Neuron (in vitro differentiated cells): ENCODE measurements at regions not wholly inside any gene's neighbourhood (a gene's known extent, or its start where the extent isn't known, plus 50 kb on each side); places are given as distances from the start of the nearest gene placed in this dataset.
"Not testable (repeated sequence)": the region's sequence is repeated elsewhere in the genome, so short reads cannot be mapped to it uniquely, and the experiment has no call there.

Experiments
- H2AFZ ChIP-seq: one replicate; pipeline ENCODE4 v1.6.1; 2013; ENCODE audit warnings: low read depth, mild to moderate bottlenecking, inconsistent platforms, low read length, moderate library complexity
- H3K27me3 ChIP-seq: one replicate; pipeline ENCODE4 v1.6.1; 2013; ENCODE audit warnings: low read length; ENCODE audit not compliant: insufficient read depth
- H3K36me3 ChIP-seq: one replicate; pipeline ENCODE4 v1.6.1; 2013; ENCODE audit warnings: low read length; ENCODE audit not compliant: insufficient read depth
- H3K4me1 ChIP-seq: one replicate; pipeline ENCODE4 v1.6.1; 2013; ENCODE audit warnings: low read length; ENCODE audit not compliant: insufficient read depth
- H3K4me3 ChIP-seq: 2 replicates; pipeline ENCODE4 v1.5.1; 2013; ENCODE audit warnings: mild to moderate bottlenecking, low read length, moderate library complexity
- H3K9me3 ChIP-seq: one replicate; pipeline ENCODE4 v1.6.1; 2013; ENCODE audit warnings: low read length

DNA sequence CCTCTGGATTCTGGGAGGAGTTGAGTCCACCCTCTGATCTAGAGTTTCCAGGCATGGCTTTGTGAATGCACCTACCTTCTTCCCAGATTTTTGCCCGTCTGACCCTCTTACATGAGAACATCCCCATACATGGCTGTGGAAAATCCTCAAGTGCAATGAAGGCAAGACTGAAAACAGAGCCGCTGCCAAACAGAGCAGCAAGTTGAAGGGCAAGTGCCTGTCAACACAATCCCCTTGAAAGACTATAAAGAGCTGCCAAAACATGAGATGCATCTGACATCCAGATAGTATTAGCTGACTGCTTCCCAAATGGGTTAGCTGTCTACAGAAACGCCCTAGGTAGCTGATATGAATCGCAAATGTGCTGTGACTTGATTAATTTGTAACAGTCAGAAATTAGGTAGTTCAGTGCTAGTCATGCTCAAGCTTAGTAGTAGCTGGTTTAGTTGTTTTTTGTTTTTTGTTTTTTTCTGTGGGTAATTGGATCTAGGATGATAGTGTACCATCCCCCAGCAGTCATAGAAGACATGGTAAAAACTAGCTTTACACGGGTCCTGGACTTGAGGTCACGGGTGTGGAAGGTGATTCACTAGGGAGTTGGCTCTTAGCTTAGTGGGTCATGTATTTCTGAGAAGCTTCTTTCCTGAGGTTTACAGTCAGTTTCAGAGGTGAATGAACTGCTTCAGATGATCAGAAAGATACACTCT, 302.8 kb upstream of the PLGLB1 start:
- not testable (repeated sequence) for H3K27me3 ChIP-seq, H3K36me3 ChIP-seq, H3K9me3 ChIP-seq, H2AFZ ChIP-seq, H3K4me3 ChIP-seq, H3K4me1 ChIP-seq

DNA sequence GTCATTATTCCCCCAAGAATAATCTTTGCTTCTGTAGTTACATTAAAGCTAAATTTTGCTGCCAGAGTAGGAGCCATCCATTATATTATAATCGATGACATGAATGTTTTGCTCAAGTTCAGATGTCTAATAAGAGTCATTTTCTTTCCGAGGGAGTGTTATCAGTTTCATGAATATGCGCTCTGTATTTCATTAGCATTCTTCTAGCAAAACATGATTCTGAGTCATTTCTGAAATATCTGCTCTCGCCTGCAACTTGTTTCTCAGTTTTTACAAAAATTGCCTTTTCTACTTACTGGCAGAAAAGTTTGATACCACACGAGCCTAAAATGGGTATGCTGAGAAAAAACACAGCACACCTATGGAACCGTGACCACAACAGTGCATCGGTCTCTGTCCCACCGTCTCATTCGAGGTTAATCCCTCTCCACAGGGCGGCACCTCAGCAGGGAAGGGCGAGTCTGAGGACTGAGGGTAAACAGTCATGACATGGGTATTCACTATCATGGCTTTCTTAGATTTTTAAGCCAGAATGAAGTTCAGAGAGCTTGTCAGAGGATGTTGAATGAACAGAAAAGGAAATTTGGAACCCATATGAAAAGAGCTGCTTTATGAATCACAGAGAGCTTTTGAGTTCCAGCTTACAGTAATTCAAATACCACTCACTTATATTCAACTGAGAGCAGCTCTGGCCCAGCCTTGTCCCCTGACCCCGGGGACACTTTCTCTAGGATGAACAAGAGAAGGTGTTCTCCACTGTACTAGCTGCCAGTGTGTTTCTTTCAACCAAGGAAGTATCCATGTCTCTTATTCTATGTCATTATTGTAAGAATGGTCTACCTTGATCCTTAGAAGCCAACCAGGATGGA, 303.6 kb upstream of the PLGLB1 start:
- H2AFZ ChIP-seq, H3K4me3 ChIP-seq, H3K27me3 ChIP-seq, H3K9me3 ChIP-seq, H3K36me3 ChIP-seq, H3K4me1 ChIP-seq: not testable (repeated sequence)

- H3K9me3 ChIP-seq, H3K36me3 ChIP-seq, H2AFZ ChIP-seq, H3K4me1 ChIP-seq, H3K4me3 ChIP-seq, H3K27me3 ChIP-seq: not testable (repeated sequence)
Observed at GRCh38 chr2:87325911-87326294, 304.3 kb upstream of the PLGLB1 start.

DNA sequence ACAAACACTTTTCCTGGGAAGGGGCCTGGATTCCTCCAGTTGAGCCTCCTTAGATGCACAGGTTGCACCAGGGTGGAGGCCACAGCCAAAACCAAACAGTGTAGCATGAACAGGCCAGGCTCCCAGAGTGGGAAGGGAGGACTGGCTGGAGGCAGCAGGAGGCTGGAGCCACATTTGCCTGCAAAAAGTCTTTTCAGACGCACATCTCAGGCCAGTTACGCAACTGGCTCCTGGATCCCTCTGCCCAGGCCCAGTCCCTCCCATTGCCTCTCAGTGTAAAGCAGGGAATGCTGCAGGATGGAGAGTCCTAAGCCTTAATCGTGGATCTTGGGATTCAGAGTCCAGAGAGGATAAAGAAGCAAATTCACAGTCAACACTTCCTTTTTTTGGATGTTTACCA, 305.1 kb upstream of the PLGLB1 start:
- H3K9me3 ChIP-seq = not testable (repeated sequence)

GRCh38 chr2:87327648-87328371, 306.2 kb upstream of the PLGLB1 start:
- not testable (repeated sequence) for H3K4me1 ChIP-seq, H2AFZ ChIP-seq, H3K4me3 ChIP-seq, H3K27me3 ChIP-seq, H3K9me3 ChIP-seq, H3K36me3 ChIP-seq

More for the DNA sequence above, 305.1 kb upstream of the PLGLB1 start:
- not testable (repeated sequence) for H3K4me1 ChIP-seq, H2AFZ ChIP-seq, H3K36me3 ChIP-seq, H3K4me3 ChIP-seq, H3K27me3 ChIP-seq

DNA sequence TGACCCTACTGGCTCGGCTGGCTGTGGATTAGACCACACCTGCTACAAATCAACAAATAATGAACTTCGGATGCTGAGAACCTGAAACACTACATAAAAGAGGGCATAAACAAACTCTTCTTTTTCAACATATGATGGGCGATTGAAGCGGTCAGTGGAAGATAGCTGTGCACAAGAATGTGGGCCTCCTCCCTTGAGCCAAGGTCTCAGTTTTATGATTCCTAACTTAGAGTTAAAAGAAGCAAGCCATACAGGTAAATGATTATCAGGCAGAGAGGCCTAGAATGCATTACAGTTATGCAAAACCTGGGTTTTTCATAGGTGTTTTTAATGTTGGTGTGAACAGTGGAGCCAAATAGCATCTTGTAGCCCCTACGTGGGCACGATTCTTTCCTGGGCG, 307.9 kb upstream of the PLGLB1 start:
- H3K4me1 ChIP-seq, H3K27me3 ChIP-seq, H3K36me3 ChIP-seq, H2AFZ ChIP-seq, H3K9me3 ChIP-seq, H3K4me3 ChIP-seq: not testable (repeated sequence)

- H3K9me3 ChIP-seq, H3K4me3 ChIP-seq, H3K27me3 ChIP-seq, H3K4me1 ChIP-seq, H3K36me3 ChIP-seq, H2AFZ ChIP-seq: not testable (repeated sequence)
Observed at GRCh38 chr2:87330486-87330885, 308.8 kb upstream of the PLGLB1 start.

DNA sequence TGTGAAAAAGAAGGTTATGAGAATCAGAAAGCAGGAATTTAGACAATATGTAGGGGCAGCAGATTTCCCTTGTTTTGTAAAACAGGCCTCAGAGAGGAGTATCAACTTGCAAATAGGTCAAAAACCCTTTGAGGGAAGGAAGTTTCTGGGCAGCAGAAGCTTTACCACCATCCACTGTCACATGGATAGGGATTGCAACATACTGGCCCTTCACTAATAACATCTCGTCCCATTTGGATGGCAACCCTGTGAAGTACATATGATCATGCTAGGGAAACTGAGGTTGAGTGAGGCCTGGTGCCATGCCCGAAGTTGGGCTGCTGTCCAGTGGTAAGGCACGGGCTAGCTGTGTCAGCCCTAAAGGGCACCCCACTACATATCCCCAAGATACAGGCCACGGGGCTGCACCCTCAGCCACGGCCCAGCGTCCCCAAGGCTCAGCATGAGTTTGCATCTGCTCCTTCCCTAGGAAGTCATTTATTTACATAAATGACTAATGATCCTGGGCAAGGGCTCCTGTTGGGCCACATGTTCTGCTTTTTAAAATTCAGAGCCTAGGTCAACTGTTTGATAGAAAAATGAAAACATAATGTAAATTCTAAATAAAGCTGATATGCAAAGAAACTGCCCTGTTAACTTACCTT, 310.4 kb upstream of the PLGLB1 start:
- H3K4me1 ChIP-seq, H3K9me3 ChIP-seq, H2AFZ ChIP-seq, H3K36me3 ChIP-seq, H3K27me3 ChIP-seq, H3K4me3 ChIP-seq: not testable (repeated sequence)

DNA sequence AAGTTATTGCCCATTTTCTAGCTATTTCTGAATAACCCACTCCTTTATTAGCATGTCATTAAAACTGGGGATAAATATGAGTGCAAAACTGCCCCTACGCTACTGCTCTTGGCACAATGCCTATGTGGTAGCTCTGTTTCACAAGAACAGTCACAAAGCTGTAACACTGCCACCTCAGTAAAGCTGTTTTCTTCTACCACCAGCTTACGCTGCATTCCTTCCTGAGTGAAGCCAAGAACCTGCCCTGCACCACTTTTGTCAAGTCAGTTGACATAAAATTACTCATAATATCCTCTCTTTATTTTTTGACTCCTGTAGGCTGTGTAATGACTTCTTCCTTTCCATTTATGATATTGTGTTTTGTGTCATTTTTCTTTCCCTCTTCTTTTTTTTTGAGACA, 313.2 kb upstream of the PLGLB1 start:
- H3K36me3 ChIP-seq, H3K9me3 ChIP-seq, H3K4me1 ChIP-seq, H2AFZ ChIP-seq, H3K27me3 ChIP-seq, H3K4me3 ChIP-seq: not testable (repeated sequence)

DNA sequence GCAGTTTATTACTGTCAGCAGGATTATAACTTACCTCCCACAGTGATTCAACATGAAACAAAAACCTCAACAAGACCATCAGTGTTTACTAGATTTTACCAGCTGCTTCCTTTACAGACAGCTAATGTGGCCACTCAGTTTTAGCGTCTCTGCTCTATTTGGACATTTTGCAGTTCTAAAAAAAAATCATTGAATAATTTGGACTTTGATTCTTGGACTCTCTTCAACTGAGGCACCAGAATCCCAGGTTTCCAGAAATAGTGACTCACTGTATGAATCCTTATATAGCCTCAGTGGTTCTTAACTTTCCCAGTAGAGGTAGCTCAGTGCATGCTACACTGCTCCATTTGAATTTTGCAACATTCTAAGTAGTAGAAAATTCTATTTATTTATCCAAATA, 317.4 kb upstream of the PLGLB1 start:
- H3K27me3 ChIP-seq, H3K36me3 ChIP-seq, H3K4me3 ChIP-seq, H2AFZ ChIP-seq, H3K4me1 ChIP-seq, H3K9me3 ChIP-seq: not testable (repeated sequence)

GRCh38 chr2:87341601-87342014, 320.0 kb upstream of the PLGLB1 start:
- not testable (repeated sequence) for H3K4me3 ChIP-seq, H3K27me3 ChIP-seq, H3K4me1 ChIP-seq, H2AFZ ChIP-seq, H3K9me3 ChIP-seq, H3K36me3 ChIP-seq

DNA sequence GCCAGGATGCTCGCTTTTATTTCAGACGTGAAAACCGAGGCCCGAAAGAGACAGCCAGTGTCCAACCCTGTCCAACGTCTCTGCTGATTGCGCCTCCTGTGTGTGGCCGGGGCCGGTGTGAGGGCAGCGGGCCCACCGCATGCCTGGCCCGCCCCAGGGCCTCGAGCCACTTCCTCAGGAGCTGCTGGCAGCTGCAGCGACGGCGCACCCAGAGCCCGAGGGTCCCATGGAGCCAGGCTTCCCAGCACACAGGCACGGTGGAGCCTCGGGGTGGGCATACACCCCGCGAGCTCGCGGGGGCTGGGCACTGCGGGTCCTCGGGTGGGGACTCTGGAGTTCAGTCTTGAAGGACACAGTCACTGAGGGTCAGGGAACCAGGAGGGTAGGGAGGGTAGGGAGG, 320.5 kb upstream of the PLGLB1 start:
- not testable (repeated sequence) for H3K36me3 ChIP-seq, H3K27me3 ChIP-seq, H3K4me3 ChIP-seq, H3K4me1 ChIP-seq, H3K9me3 ChIP-seq, H2AFZ ChIP-seq

GRCh38 chr2:87343347-87343746, 321.7 kb upstream of the PLGLB1 start:
- H3K4me3 ChIP-seq, H3K4me1 ChIP-seq, H3K27me3 ChIP-seq, H3K9me3 ChIP-seq, H2AFZ ChIP-seq, H3K36me3 ChIP-seq: not testable (repeated sequence)
